Activated CD8-positive, alpha-beta memory T cell treated with anti-CD3 and anti-CD28 coated beads, Interleukin-2, amount 50 U/mL, for 24 hours (primary cell): ENCODE measurements at regions not wholly inside any gene's neighbourhood (a gene's known extent, or its start where the extent isn't known, plus 50 kb on each side); places are given as distances from the start of the nearest gene placed in this dataset.
"Not testable (repeated sequence)": the region's sequence is repeated elsewhere in the genome, so short reads cannot be mapped to it uniquely, and the experiment has no call there.

Experiments
- DNase-seq: peaks from one replicate; pipeline ENCODE4 v3.0.0-alpha.2; 2020; ENCODE audit errors: extremely low read depth

DNA sequence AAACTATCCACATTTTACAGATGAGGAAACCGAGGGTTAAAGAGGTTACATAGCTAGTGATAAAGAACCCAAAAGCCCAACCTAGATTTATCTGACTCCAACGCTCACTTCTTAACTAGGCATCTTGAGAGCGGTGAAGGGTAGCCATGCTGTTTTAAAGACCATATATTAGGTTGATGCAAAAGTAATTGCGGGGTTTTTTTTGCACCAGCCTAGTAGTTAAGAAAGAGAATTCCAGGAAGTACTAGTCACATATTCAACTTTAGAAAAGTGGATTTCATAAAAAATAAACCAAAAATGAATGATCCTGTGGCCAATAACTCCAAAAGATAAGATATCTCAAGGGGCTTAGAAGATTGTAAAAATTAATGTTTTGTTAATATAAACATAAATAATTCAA is 162.1 kb downstream of the GLUL start:
- DNase-seq, result no peak

GRCh38 chr1:182227864-182228547 is 163.6 kb downstream of the GLUL start:
- no peak for DNase-seq

GRCh38 chr1:182226618-182227017 is 165.0 kb downstream of the GLUL start:
- DNase-seq, result no peak

DNA sequence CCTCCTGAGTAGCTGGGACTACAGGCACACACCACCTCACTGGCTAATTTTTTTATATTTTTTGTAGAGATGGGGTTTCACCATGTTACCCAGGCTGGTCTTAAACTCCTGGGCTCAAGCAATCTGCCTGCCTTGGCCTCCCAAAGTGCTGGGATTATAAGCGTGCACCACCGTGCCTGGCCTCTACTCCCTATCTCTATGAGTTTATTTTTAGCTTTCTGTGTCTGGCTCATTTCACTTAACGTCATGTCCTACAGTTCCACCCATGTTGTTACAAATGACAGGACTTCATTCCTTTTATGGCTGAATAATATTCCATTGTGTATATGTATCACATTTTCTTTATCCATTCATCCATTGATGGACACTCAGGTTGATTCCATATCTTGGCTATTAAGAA is 164.2 kb upstream of the ZNF648 start:
- DNase-seq, result not testable (repeated sequence)

DNA sequence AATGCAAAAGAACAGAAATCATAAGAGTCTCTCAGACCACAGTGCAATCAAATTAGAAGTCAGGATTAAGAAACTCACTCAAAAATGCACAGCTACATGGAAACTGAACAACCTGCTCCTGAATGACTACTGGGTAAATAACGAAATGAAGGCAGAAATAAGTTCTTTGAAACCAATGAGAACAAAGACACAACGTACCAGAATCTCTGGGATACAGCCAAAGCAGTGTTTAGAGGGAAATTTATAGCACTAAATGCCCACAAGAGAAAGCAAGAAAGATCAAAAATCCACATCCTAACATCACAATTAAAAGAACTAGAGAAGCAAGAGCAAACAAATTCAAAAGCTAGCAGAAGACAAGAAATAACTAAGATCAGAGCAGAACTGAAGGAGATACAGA is 160.5 kb upstream of the ZNF648 start:
- DNase-seq, result not testable (repeated sequence)

DNA sequence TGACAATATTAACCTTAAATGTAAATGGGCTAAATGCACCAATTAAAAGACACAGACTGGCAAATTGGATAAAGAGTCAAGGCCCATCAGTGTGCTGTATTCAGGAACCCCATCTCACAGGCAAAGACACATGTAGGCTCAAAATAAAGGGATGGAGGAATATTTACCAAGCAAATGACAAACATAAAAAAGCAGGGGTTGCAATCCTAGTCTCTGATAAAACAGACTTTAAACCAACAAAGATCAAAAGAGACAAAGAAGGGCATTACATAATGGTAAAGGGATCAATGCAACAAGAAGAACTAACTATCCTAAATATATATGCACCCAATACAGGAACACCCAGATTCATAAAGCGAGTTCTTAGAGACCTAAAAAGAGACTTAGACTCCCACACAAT is 159.9 kb upstream of the ZNF648 start:
- not testable (repeated sequence) for DNase-seq

DNA sequence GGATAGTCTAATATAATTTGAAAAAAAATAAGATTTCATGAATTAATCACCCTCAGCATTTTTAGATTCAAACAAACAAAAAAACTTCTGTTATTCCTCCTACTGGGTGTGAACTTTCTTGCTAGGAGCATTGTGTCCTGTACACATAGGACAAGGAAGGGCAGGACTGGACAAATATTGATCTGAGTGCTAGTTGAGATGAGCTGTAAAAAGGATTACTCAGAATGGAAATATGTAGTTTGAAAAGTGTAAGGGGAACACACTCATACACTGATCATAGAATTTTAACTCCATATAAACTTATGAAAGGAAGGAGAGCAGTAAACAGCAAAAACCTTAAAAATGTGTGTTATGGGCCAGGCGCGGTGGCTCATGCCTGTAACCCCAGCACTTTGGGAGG is 156.5 kb upstream of the ZNF648 start:
- DNase-seq, result no peak

GRCh38 chr1:182217071-182217470 is 155.6 kb upstream of the ZNF648 start:
- no peak for DNase-seq

DNA sequence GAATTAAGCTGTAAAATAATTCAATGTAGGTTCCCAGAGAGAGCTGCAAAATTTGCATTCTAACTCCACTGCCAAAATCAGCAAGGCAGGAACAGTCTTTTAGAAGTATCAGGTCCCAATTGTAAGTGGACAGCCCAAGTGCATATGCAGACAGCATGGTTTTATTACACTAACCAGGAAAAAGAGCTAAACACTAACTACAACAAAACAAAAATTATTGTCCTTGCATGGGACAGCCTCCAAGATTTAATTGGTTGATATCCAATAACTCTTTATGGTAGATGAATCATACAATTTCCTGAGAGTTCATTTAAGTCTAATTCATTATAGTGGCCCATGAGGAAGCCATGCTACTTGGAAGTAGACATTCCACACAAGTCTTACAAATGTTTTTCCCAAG is 154.3 kb upstream of the ZNF648 start:
- DNase-seq, result no peak

GRCh38 chr1:182213163-182213562 is 151.7 kb upstream of the ZNF648 start:
- DNase-seq, result no peak

DNA sequence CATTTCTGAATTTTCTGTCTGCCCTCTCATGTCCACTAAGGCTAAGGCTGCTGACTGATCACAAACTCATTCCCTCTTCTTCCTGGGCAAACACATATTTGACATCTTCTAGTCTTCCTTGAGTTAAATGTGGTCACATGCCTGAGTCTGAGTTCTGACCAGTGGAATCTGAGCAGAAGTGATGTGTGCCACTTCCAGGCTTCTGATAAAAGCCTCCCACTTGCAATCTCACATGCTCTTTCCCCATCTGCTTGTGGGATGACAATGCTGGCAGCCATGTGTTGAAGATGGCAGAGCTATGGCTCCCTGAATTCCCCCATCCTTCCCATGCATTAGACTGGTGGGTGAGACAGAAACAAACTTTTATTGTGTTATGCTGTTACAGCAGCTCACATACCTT is 149.9 kb upstream of the ZNF648 start:
- DNase-seq, result no peak

DNA sequence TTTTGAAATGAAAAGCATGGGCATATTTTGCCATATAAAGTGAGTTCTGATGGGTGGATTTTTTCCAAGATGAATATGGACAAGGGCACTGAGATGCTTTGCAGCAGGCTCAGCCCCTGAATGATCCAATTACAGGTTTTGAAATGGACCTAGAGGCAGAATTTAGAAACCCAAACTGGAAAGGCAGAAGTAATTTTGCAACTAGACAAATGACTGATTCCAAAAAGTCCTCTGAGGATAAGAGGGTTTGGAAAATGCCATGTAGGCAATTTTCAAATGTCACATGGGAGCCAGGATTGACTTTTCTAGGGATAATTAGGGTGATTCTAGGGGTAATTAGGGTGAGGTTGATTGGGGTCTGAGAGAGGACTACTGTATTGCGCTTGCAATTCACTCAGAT is 148.9 kb upstream of the ZNF648 start:
- DNase-seq, result no peak

DNA sequence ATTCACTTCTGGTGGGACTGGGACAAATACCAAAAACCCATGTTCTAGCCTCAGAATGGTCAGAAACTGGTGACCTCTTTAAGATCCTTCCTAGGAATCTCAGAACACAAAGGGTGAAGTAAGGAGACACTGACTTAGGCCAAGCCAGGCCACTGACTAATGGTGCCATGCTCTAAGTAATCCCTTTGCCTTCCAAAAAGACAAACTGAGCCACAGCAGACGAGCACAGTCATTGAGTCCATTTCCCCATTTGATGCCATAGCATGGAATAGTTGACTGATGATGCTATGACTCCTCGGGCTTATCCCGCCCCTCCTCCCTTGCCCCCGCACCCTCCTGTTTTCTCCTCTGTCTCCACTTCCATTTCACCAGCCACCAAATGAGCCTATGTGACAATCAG is 145.8 kb upstream of the ZNF648 start:
- DNase-seq, result no peak

DNA sequence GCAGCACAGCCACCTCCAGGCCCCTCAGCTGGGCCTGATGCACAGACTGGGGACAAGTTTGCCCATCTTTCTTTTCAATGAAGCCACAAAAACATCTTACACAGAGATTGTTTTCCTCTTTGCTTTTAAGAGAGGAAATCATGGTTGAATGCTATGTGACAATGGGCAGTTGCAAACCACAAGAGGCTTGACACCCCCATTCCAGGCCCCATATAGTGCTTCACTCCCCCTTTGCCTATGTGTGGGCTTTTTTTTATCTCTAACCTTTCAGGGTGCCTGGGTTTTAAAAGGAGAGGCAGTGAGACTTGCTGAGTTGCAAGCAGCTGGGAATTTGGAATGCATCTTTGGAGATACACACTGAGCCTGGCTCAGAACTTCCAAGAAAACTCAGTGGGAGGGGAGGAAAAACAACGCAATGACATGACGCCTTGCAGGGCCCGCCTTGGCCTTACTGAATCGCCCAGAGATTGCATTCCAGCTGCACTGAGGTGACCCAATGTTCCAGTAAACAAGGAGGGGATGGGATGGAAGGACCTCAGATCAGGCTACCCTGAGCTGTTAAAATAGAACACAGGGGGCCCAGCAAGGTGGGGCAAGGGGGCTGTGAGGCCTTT is 145.2 kb upstream of the ZNF648 start:
- no peak for DNase-seq

- DNase-seq, result no peak
Observed at GRCh38 chr1:182205351-182206022, 144.0 kb upstream of the ZNF648 start.

DNA sequence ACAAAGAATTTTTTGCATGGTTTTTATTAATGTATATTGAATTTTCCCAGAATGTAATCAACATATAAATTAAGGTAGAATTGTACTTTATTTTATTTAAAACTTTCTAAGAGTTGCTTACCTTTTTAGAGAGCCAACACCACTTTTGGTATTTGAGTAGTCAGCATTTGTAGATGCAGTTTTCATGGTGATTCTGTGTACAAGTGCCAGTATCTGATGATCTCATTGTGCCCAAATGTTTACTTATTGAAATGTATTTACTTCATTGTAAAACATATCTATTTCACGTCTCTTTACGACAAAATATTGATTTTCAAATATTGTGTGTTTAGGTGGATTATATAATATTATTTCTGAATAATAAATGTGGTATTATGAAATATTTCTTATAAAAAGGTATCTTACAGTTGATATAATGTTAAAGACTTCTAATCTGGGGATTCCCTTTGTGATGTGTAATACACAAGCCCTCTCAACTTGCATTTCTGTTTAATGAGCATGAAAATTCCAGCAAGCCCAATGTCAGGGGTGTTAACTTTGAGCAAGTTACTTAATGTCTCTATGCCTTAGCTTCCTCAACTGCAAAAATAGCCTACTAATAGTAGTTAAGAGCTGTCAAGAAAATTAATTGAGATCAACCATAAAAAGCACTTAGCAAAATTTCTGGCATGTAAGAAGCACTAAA is 141.8 kb upstream of the ZNF648 start:
- no peak for DNase-seq

- DNase-seq, result not testable (repeated sequence)
Observed at GRCh38 chr1:182201490-182201889, 140.0 kb upstream of the ZNF648 start.

- no peak for DNase-seq
Observed at GRCh38 chr1:182200025-182200812, 138.7 kb upstream of the ZNF648 start.

GRCh38 chr1:182198006-182198605 is 136.6 kb upstream of the ZNF648 start:
- no peak for DNase-seq

- DNase-seq, result no peak
Observed at GRCh38 chr1:182196897-182197870, 135.7 kb upstream of the ZNF648 start.
